ENCODE measurements at regions not wholly inside any gene's neighbourhood (a gene's known extent, or its start where the extent isn't known, plus 50 kb on each side); places are given as distances from the start of the nearest gene placed in this dataset.

DNA sequence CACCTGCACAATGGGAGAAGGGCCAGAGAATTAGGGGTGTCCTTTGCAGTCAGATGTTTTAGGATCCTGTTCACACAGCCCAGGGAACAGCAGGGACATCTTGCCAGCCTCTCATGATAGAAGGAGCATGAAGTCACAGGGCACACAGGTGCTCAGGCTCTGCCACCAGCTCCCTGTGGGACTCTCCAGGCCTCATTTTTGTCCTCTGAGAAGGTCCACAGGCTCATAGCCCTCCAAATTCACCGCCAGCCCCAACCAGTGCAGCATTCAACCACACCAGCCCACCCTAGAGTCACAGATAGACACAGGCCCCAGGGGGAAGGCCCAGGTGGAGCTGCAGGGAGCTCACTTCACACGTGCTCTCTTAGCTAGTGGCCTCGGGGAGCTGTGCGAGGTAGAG, 391.7 kb downstream of the TNS1 start:
- TF ChIP-seq GATA1 (IDR thresholded peaks at IDR 0.05; ENCODE audit: low read depth, low read length) (no peak), POLR2A (IDR thresholded peaks at IDR 0.05; ENCODE audit: low read length) (no peak)
